Pancreas (tissue), 10 donors: ENCODE measurements at regions not wholly inside any gene's neighbourhood (a gene's known extent, or its start where the extent isn't known, plus 50 kb on each side); places are given as distances from the start of the nearest gene placed in this dataset.
A peak's percentile ranks its signal among the peaks of the same experiment; 100 is the strongest.

Experiments used
- ATAC-seq, 4 donors: fragments of 200-7000 bp; cut with Tn5 transposase; one replicate each; pipeline versions ENCODE4 v1.8.0 to v1.9.1; 2020; ENCODE audit warnings: mild to moderate bottlenecking in 4 of 4, moderate library complexity in 4 of 4
- DNase-seq, 6 donors: peaks; one replicate each; pipeline ENCODE4 v3.0.0-alpha.2; 2020
- FAIRE-seq: peaks from 2 replicates; lab custom pipeline; 2012; peaks lifted over from hg19 to GRCh38; lab: Jason Lieb, UNC
- H3K27ac ChIP-seq, 4 donors: fragments of 200-600 bp; sonication (generic); 1 replicate in 3 of 4; 2 replicates in 1 of 4; pipeline versions ENCODE4 v1.5.0 to v1.8.0; 2020
- H3K27me3 ChIP-seq, 4 donors: fragments of 200-600 bp; one replicate each; pipeline ENCODE4 v1.8.0; 2021
- H3K36me3 ChIP-seq, 3 donors: fragments of 200-600 bp; sonication (generic) in 1 of 3; one replicate each; pipeline versions ENCODE4 v1.5.0 to v1.8.0; 2020 to 2021
- H3K4me1 ChIP-seq, 3 donors: fragments of 200-600 bp; one replicate each; pipeline ENCODE4 v1.8.0; 2021
- H3K4me3 ChIP-seq, 4 donors: fragments of 200-600 bp; sonication (generic) in 2 of 4; one replicate each; pipeline versions ENCODE4 v1.5.0 to v1.8.0; 2020 to 2021
- H3K9me3 ChIP-seq, 4 donors: fragments of 200-600 bp; one replicate each; pipeline ENCODE4 v1.8.0; 2021
- CTCF ChIP-seq, 4 donors: fragments of 200-600 bp; sonication (generic) in 3 of 4; IDR thresholded peaks; one replicate each; pipeline versions ENCODE4 v1.5.0 to v1.8.0; 2021; ENCODE audit warnings: antibody characterized with exemption in 4 of 4
- WGBS, 2 donors: extraction: QIAGEN DNeasy Blood & Tissue Kit; methylation state at CpG; one replicate each; pipeline ENCODE4 v1.1.7; 2013; 5-methylcytosine and 5-hydroxymethylcytosine counted together
- intact Hi-C, 3 donors: fragments of 100-400 bp; cut with DNase I; formaldehyde crosslinking; loops; one replicate each; pipeline versions ENCODE4 v1.11.1 to v1.14.2; 2022
- donor health status: healthy with polysubstance abuse.
- donor health status: DM: no; HTN: no; CAD: no; lungs with moderate emphysema.
- donor health status: DM: no; HTN: no; CAD: no.
- donor health status: control.
- donor health status: control.
- donor health status: Bipolar disorder and iron deficiency.
- donor health status: DM: yes; HTN: yes; CAD: no.
- donor health status: DM: no; HTN: no; CAD: no.
- donor health status: DM: no; HTN: no; CAD: no.
- donor health status: DM: yes; HTN: yes; CAD: no.

DNA sequence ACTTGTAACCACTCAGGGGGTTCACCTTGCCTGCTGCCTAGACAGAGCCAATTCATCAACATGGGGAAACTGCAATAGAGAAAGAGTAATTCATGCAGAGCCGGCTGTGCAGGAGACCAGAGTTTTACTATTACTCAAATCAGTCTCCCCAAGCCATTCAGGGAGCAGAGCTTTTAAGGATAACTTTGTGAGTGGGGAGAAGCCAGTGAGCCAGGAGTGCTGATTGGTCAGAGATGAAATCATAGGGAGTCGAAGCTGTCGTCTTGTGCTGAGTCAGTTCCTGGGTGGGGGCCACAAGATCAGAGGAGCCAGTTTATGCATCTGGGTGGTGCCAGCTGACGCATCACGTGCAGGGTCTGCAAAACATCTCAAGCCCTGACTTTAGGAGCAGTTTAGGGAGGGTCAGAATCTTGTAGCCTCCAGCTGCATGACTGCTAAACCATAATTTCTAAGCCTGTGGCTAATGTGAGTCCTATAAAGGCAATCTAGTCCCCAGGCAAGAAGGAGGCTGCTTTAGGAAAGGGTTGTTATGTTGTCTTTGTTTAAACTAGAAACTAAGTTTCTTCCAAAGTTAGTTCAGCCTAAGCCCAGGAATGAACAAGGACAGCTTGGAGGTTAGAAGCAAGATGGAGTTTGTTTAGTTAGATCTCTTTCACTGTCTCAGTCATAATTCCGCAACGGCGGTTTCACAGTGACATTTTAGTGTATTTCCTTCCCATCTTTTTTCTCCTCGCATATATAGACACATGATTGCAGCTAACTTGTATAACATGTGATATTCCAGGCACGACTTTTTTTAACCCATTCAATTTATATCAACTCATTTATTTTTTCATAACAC lies 68.9 kb upstream of the NCOR2 start:
- no peak for ATAC-seq
- intact Hi-C loops: no loop called here
- no peak for TF ChIP-seq CTCF (IDR thresholded peaks at IDR 0.05)
- no peaks in the 10 kb centered on the region for H3K27me3 ChIP-seq
- no peak overlapping the region for H3K4me3 ChIP-seq
- FAIRE-seq: no peak
- 42 to 44% methylated on average over 10 of the region's 10 CpGs for WGBS, 2 donors
- no peaks in the 10 kb centered on the region for H3K36me3 ChIP-seq
- H3K9me3 ChIP-seq: no peaks in the 10 kb centered on the region
- no peak overlapping the region for H3K27ac ChIP-seq
- no peak for DNase-seq
- no peaks in the 10 kb centered on the region for H3K4me1 ChIP-seq

GRCh38 chr12:124635316-124635715 lies 67.9 kb upstream of the NCOR2 start:
- intact Hi-C loops: no loop called here
- H3K36me3 ChIP-seq: no peaks in the 10 kb centered on the region
- no peak for TF ChIP-seq CTCF (IDR thresholded peaks at IDR 0.05)
- H3K9me3 ChIP-seq: no peaks in the 10 kb centered on the region
- FAIRE-seq (no peak), ATAC-seq (no peak), DNase-seq (no peak)
- H3K4me1 ChIP-seq: no peaks in the 10 kb centered on the region
- WGBS, 2 donors: 70 to 77% methylated on average over 7 of the region's 7 CpGs
- no peak overlapping the region for H3K4me3 ChIP-seq
- H3K27ac ChIP-seq: no peak overlapping the region
- H3K27me3 ChIP-seq: no peaks in the 10 kb centered on the region

DNA sequence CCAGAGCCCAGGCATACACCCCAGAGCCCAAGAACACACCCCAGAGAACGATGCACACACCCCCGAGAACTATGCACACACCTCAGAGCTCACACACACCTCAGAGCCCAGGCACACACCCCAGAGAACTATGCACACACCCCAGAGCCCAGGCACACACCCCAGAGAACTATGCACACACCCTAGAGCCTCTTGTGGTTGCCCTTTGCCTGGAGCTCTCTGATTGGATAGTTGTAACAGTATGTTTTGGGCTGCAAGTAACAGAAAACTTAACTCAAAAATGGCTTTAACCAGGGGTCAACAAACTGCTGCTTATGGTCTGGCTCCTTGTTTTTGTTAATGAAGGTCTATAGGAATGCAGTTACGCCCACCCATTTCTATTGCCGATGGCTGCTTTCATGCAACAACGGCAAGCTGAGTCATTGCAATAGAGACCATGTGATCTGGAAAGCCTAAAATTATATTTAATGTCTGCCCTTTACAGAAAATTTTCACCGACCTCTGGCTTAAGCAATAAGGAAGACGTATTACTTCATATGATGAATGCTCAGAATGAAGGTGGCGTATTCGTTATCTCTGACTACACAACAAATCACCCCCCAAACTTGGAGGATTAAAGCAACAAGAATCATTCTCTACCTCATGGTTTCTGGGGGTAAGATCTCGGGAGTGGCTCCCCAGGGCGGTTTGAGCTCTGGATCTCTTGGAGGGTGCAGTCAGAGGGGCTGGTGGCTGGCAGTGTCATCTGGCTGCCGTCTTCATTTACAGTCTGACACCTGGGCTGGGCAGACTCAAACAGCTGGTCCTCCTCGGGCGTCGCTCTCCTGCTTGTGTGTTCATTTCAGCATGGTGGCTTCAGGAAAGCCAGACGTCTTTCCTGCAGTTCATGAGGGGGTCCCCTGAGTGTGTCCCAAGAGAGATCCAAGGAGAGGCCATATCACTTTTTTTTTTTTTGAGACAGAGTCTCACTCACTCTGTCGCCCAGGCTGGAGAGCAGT lies 66.3 kb upstream of the NCOR2 start:
- FAIRE-seq: no peak
- Histone ChIP-seq H3K9me3 (no peaks in the 10 kb centered on the region), H3K27me3 (no peaks in the 10 kb centered on the region), H3K4me1 (no peaks in the 10 kb centered on the region), H3K36me3 (no peaks in the 10 kb centered on the region), H3K4me3 (no peak overlapping the region), H3K27ac (no peak overlapping the region)
- WGBS, 2 donors: 69 to 84% methylated on average over 17 of the region's 17 CpGs
- TF ChIP-seq CTCF (IDR thresholded peaks at IDR 0.05): no peak
- no peak for DNase-seq
- intact Hi-C loops: no loop called here
- no peak for ATAC-seq

- H3K27me3 ChIP-seq: no peaks in the 10 kb centered on the region
- 69 to 81% methylated on average over 9 of the region's 9 CpGs for WGBS, 2 donors
- no peak for FAIRE-seq
- DNase-seq: no peak
- H3K27ac ChIP-seq: no peak overlapping the region
- intact Hi-C loops: no loop called here
- H3K9me3 ChIP-seq: no peaks in the 10 kb centered on the region
- TF ChIP-seq CTCF (IDR thresholded peaks at IDR 0.05): no peak
- no peaks in the 10 kb centered on the region for H3K4me1 ChIP-seq
- no peak overlapping the region for H3K4me3 ChIP-seq
- H3K36me3 ChIP-seq: no peaks in the 10 kb centered on the region
- peak in 2 of 4 donors; percentile 18 to 58 for ATAC-seq
Observed at GRCh38 chr12:124632519-124632984, 65.1 kb upstream of the NCOR2 start.
